BLaER1 treated with 17β-estradiol and CSF1 and Interleukin-3, amounts not matched to agents 10 nM and 100 nM (cell line): ENCODE measurements at regions not wholly inside any gene's neighbourhood (a gene's known extent, or its start where the extent isn't known, plus 50 kb on each side); places are given as distances from the start of the nearest gene placed in this dataset.
A peak's percentile ranks its signal among the peaks of the same experiment; 100 is the strongest.

ENCODE experiments used
- H3K27ac ChIP-seq, 11 experiments: shearing (Covaris generic); formaldehyde crosslinking; 2 replicates each; pipeline ENCODE4 v1.8.1; 2022
- H3K27me3 ChIP-seq, 11 experiments: shearing (Covaris generic); formaldehyde crosslinking; 2 replicates each; pipeline ENCODE4 v1.8.1; 2022
- H3K36me3 ChIP-seq, 11 experiments: shearing (Covaris generic); formaldehyde crosslinking; 2 replicates each; pipeline ENCODE4 v1.8.1; 2022
- H3K4me1 ChIP-seq, 10 experiments: shearing (Covaris generic); formaldehyde crosslinking; 2 replicates each; pipeline ENCODE4 v1.8.1; 2022
- H3K4me2 ChIP-seq, 11 experiments: shearing (Covaris generic); formaldehyde crosslinking; 2 replicates each; pipeline ENCODE4 v1.8.1; 2022
- H3K4me3 ChIP-seq, 10 experiments: shearing (Covaris generic); formaldehyde crosslinking; 2 replicates each; pipeline ENCODE4 v1.8.1; 2022
- H3K9ac ChIP-seq, 11 experiments: shearing (Covaris generic); formaldehyde crosslinking; 2 replicates each; pipeline ENCODE4 v1.8.1; 2022
- H3K9me3 ChIP-seq, 11 experiments: shearing (Covaris generic); formaldehyde crosslinking; replicated peaks in 1 of 11; 2 replicates each; pipeline ENCODE4 v1.8.1; 2022
- H4K20me1 ChIP-seq, 11 experiments: shearing (Covaris generic); formaldehyde crosslinking; 2 replicates each; pipeline ENCODE4 v1.8.1; 2022
- Cebpa-rat ChIP-seq, 11 experiments: shearing (Covaris generic); IDR thresholded peaks; 2 replicates each; pipeline ENCODE4 v1.8.1; 2022

DNA sequence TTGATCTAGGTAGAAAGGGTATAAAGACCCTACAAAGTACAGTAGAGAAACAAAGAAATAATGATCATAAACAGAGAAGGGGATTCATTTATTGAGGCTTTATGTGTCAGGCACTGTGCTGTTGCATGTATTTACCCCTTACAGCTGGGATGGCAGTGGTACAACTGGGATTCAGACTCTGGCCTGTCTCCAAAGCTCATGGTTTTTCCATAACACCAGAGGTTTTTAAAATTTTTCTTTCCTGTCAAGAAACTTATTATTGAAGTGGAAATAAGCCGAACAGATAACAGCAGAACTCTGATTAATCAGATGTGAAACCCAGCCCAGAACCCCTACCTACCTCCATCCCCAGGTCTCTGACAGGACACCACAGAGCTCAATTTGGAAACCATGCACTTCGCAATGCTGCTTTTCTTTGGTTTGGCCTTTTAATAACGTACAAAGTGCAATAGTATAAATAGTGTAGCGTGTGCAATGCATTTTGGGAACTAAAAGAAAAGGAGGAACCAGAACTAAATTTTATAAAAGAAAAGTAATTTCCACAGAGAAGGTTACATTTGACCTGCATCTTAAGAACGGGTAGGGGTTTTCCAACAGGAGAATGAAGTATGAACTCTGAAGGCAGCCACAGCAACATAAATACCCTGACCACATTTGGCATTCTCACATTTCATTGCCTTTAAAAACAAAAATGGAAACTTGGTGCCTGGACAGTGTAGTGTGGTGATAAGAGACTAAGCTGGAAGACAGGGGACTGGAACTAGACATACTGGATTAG is 92.0 kb upstream of the S1PR1 start:
- Histone ChIP-seq H3K36me3 (no peaks in the 10 kb centered on the region), H4K20me1 (no peaks in the 10 kb centered on the region), H3K9ac (no peak overlapping the region)

DNA sequence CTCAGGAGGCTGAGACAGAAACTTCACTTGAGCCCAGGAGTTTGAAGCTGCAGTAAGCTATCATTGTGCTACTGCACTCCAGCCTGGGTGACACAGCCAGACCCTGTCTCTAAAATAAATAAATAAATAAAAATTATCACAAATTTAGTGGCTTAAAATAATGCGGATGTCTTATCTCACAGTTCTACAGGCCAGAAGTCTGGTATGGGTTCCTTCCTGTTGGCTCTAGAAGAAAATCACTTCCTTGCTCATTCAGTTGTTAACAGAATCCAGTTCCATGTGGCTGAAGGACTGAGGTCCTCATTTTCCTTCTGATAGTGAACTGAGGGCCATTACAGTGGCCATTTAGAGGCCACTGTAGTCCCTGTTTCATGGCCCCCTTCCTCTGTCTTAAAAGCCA is 94.6 kb upstream of the S1PR1 start:
- Histone ChIP-seq H3K4me1 (peaks cover 15 to 22% (median 19%) of the 10 kb centered on the region in 10 experiments), H4K20me1 (no peaks in the 10 kb centered on the region), H3K9ac (no peak overlapping the region), H3K4me3 (no peak overlapping the region), H3K9me3 (no peaks in the 10 kb centered on the region), H3K36me3 (no peaks in the 10 kb centered on the region), H3K27me3 (no peaks in the 10 kb centered on the region), H3K27ac (no peak overlapping the region), H3K4me2 (no peak overlapping the region)
- no peak for TF ChIP-seq Cebpa-rat (IDR thresholded peaks at IDR 0.05)

More for the DNA sequence above, 92.0 kb upstream of the S1PR1 start:
- no peak overlapping the region for H3K27ac ChIP-seq
- no peaks in the 10 kb centered on the region for H3K9me3 ChIP-seq
- peaks cover 0 to 6% (median 0%) of the 10 kb centered on the region in 10 experiments; a peak in 1 of 20 replicates for H3K4me1 ChIP-seq
- H3K4me3 ChIP-seq, result no peak overlapping the region
- 0 out of 22 replicates have a peak overlapping the region, but pooled peaks of 1 of the 11 experiments have one; percentile 14 for H3K4me2 ChIP-seq
- no peak for TF ChIP-seq Cebpa-rat (IDR thresholded peaks at IDR 0.05)
- H3K27me3 ChIP-seq, result no peaks in the 10 kb centered on the region

DNA sequence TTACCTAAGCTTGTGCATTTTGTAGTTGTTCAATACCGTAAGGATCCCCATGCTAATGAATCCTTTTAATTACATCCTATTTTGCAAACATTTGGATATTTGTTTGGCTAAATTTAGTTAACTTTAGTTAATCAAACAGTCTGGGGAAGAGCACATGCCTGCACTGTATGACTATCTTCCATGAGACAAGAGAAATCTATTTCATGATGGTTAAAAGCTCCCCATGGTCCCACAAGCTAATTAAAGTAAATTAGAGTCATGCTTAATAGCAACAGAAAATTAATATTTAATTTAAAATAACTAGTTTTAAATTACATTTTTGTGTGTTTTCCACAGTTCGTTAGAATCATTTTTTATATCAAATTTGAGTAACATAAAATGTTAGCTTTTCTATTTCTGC is 95.4 kb upstream of the S1PR1 start:
- H3K27me3 ChIP-seq, result no peaks in the 10 kb centered on the region

DNA sequence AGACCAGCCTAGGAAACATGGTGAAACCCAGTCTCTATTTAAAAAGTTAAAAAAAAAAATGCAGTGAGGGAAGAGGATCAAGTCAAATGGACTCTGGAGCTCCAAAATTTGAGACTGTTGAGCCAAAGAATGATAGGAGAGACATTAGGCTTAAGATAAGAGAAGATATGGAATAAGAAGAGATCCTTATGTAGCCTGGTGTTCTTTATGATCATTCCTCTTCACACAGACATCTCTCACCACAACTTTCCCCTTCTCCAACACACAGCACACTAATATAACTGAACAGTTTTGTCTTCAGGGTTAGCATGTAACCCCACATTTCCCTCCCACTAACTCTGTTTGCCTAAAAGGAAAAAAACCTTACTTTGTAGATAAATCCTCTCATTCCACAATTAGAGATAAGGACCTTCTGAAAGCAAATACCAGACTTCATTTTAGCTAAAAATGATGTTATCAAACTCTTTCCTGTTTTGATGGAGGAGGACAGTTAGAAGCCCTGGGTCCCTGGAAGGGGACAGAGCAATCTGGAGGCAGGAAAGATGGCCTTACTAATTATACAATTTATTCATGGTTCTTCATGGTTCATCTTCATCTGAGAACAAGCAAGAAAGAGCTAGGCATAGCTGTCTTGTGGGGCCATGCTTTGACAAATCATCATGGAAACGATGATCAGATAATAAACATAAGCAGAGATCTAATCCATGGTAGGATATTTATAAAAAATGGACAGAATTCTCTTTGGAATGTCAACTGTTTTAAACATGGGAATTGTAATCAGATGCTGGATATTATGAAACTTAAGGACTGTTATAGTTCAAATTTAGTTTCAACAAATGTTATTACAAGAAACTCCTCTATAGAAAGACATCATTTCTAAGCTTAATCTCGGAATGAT is 96.7 kb upstream of the S1PR1 start:
- peak overlapping the region in 1 of 11 experiments; percentile 2; a peak in 1 of 22 replicates for H3K27ac ChIP-seq

More for the DNA sequence above, 95.4 kb upstream of the S1PR1 start:
- H3K9ac ChIP-seq, result no peak overlapping the region
- H3K27ac ChIP-seq, result no peak overlapping the region
- H3K36me3 ChIP-seq, result no peaks in the 10 kb centered on the region
- H3K4me2 ChIP-seq, result no peak overlapping the region
- no peaks in the 10 kb centered on the region for H4K20me1 ChIP-seq
- H3K4me1 ChIP-seq, result peaks cover 24 to 31% (median 28%) of the 10 kb centered on the region in 10 experiments
- TF ChIP-seq Cebpa-rat (IDR thresholded peaks at IDR 0.05), result no peak
- H3K9me3 ChIP-seq, result no peaks in the 10 kb centered on the region
- no peak overlapping the region for H3K4me3 ChIP-seq

DNA sequence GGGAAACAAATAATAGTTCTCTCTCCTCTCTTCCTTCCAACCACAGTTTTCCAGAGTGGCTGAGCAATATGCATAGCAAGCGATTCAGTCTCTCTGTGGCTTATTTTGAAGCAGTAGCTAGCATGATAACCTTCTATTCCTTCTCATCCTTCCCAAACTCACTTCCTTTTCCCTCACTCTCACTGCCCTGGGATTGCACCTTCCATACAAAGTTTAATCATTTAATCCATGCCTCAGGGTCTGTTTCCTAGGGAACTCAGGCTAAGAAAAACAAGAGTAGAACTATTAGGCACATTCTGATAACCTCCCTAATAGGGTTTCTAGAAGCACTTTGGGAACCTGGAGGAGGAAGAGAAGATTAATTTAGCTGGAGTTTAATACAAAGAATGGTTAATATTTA is 97.7 kb upstream of the S1PR1 start:
- Histone ChIP-seq H3K4me2 (peak overlapping the region in 10 of 11 experiments; percentile 20 to 83 (median 44); a peak in 19 of 22 replicates), H3K27ac (peak overlapping the region in 4 of 11 experiments; percentile 25 to 83 (median 82); a peak in 4 of 22 replicates), H3K9ac (no peak overlapping the region), H3K27me3 (no peaks in the 10 kb centered on the region), H3K4me3 (no peak overlapping the region), H4K20me1 (no peaks in the 10 kb centered on the region), H3K9me3 (no peaks in the 10 kb centered on the region), H3K36me3 (no peaks in the 10 kb centered on the region), H3K4me1 (peaks cover 40 to 52% (median 48%) of the 10 kb centered on the region in 10 experiments)
- TF ChIP-seq Cebpa-rat (IDR thresholded peaks at IDR 0.05), result no peak

More for the DNA sequence above, 96.7 kb upstream of the S1PR1 start:
- Histone ChIP-seq H4K20me1 (no peaks in the 10 kb centered on the region), H3K4me1 (peaks cover 33 to 43% (median 39%) of the 10 kb centered on the region in 10 experiments), H3K9ac (no peak overlapping the region), H3K27me3 (no peaks in the 10 kb centered on the region), H3K36me3 (no peaks in the 10 kb centered on the region), H3K4me2 (no peak overlapping the region), H3K4me3 (no peak overlapping the region), H3K9me3 (no peaks in the 10 kb centered on the region)
- TF ChIP-seq Cebpa-rat (IDR thresholded peaks at IDR 0.05), result no peak

DNA sequence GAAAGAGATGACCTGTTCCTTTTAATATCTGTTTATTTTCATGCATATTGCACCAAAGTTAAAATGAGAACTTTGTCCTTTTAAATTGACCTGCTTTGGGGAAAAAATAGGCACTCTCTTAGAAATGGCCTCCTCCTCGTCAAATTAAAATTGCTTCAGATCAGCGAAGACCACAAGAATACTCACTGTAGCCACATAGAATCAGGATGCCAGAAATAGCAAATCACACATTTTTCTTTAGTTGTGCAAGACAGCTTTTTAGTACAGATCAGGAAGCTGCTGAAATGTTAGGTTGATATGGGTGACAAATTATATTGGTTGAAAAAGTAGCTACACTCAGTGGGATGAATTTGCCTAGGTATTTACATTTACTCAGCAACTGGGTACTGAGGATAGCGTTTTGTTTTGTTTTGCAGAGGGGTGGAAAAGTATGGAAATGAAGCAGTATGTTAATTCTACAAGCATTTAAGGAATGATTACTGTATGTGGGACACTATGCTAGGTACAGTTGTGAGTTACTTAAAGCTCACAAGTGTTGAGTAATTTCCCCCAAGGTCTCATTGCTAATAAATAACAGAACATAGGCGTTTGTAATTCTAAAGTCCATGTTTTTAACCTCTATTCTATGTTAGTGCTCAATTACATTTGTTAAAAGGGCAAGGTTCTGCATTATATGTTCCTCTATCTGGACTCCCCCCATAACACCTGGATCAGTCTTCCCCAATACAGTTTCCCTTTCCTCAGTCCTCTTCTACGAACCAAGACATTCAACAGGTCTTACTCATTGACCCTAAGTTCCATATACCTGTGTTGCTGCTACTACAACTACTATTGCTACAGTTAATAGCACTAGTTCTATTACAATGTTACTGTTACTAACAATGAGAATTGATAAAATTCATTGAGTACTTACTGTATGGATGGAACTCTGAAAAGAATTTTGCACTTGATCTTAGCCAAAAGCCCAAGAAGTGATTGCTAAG is 99.4 kb upstream of the S1PR1 start:
- peak in 4 of 11 experiments; percentile 48 to 77 (median 62); a peak in 5 of 22 replicates for TF ChIP-seq Cebpa-rat (IDR thresholded peaks at IDR 0.05)
- Histone ChIP-seq H3K4me1 (peaks cover 40 to 58% (median 53%) of the 10 kb centered on the region in 10 experiments), H4K20me1 (no peaks in the 10 kb centered on the region), H3K4me3 (peak overlapping the region in 2 of 10 experiments; percentile 17 to 20; a peak in 4 of 20 replicates), H3K27ac (peak overlapping the region in 10 of 11 experiments; percentile 17 to 83 (median 72); a peak in 19 of 22 replicates), H3K9me3 (no peaks in the 10 kb centered on the region), H3K36me3 (no peaks in the 10 kb centered on the region), H3K4me2 (peak overlapping the region; percentile 45 to 83 (median 72)), H3K27me3 (no peaks in the 10 kb centered on the region), H3K9ac (peak overlapping the region in 10 of 11 experiments; percentile 7 to 70 (median 56); a peak in 16 of 22 replicates)

DNA sequence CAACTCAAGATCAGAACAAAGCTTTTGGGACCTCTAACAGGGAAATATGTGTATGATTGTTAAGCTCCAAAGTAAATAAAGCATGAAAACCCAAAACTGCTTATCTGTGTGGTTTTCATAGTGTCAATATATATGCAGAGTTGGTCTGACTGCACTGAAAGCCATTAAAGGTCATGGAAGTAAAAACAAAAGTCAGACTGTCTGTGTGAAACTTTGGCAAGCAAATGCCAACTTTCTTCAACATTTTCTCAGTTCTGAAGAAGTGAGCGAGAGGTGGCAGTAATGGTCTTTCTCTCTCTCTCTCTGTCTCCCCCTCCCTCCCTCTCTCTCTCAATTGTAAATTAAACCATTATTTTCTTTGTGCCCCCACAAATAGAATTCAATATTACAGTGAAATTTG is 100.1 kb upstream of the S1PR1 start:
- Histone ChIP-seq H3K36me3 (no peaks in the 10 kb centered on the region), H3K27me3 (no peaks in the 10 kb centered on the region), H3K4me1 (peaks cover 40 to 59% (median 54%) of the 10 kb centered on the region in 10 experiments), H3K9ac (peak overlapping the region in 10 of 11 experiments; percentile 7 to 70 (median 56); a peak in 17 of 22 replicates), H3K27ac (peak overlapping the region in 9 of 11 experiments; percentile 50 to 83 (median 73); a peak in 18 of 22 replicates), H4K20me1 (no peaks in the 10 kb centered on the region), H3K4me3 (peak overlapping the region in 3 of 10 experiments; percentile 13 to 20 (median 17); a peak in 3 of 20 replicates), H3K4me2 (peak overlapping the region; percentile 45 to 83 (median 72)), H3K9me3 (no peaks in the 10 kb centered on the region)
- TF ChIP-seq Cebpa-rat (IDR thresholded peaks at IDR 0.05), result no peak

DNA sequence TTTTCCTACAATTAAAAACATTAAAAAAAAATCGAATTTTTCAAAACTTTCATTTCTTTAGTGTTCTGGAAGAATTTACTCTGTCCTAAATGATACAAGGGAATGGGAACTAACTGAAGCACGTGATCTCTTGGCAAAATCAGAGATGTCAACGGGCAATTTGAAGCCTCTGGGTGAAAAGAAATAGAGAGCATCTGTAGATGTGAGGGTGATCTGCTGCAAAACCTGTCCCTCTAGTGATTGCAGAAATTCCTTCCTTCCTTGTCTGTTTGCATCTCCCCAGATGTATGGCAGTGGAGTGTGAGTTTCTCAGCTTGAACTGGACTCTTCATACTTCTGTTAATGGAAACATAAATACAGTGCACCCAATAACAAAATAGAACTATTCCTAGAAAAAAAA is 100.5 kb upstream of the S1PR1 start:
- Histone ChIP-seq H3K36me3 (no peaks in the 10 kb centered on the region), H3K4me2 (peak overlapping the region; percentile 45 to 83 (median 72); a peak in 21 of 22 replicates), H3K4me3 (peak overlapping the region in 1 of 10 experiments; percentile 13; a peak in 1 of 20 replicates), H4K20me1 (no peaks in the 10 kb centered on the region), H3K27me3 (no peaks in the 10 kb centered on the region), H3K4me1 (peaks cover 40 to 61% (median 54%) of the 10 kb centered on the region in 10 experiments), H3K9ac (peak overlapping the region in 9 of 11 experiments; percentile 40 to 70 (median 57); a peak in 16 of 22 replicates), H3K9me3 (no peaks in the 10 kb centered on the region), H3K27ac (peak overlapping the region in 9 of 11 experiments; percentile 50 to 83 (median 73); a peak in 18 of 22 replicates)
- no peak for TF ChIP-seq Cebpa-rat (IDR thresholded peaks at IDR 0.05)
